ENCODE measurements at regions not wholly inside any gene's neighbourhood (a gene's known extent, or its start where the extent isn't known, plus 50 kb on each side); places are given as distances from the start of the nearest gene placed in this dataset.

- Histone ChIP-seq H3K27me3 (peaks cover 0 to 18% (median 12%) of the 10 kb centered on the region in 7 donors), H3K36me3 (no peaks in the 10 kb centered on the region), H3K4me1 (no peaks in the 10 kb centered on the region), H3K4me3 (no peak overlapping the region), H3K27ac (no peak overlapping the region), H3K9me3 (peaks cover 0 to 7% (median 0%) of the 10 kb centered on the region in 11 donors)
- WGBS, 2 donors, result 28 to 29% methylated on average over 5 of the region's 5 CpGs
- peak; percentile 43 to 86 (median 75) for TF ChIP-seq CTCF (IDR thresholded peaks at IDR 0.05)
- intact Hi-C loops (cut with DNase I), result loop anchor here (1.0 to 10.0 kb wide), 7 partner anchors 307 to 451 kb away; no protein-coding TSS in a partner anchor
- peak in 1 of 8 donors; percentile 35 for ATAC-seq
- DNase-seq, result peak; percentile 49 to 73
Measured at GRCh38 chr7:98745722-98746318, 124.0 kb downstream of the TMEM130 start.

- DNase-seq, result no peak
- Histone ChIP-seq H3K27me3 (peaks cover 0 to 18% (median 12%) of the 10 kb centered on the region in 7 donors), H3K9me3 (peaks cover 0 to 7% (median 0%) of the 10 kb centered on the region in 11 donors), H3K36me3 (no peaks in the 10 kb centered on the region), H3K27ac (no peak overlapping the region), H3K4me3 (no peak overlapping the region), H3K4me1 (no peaks in the 10 kb centered on the region)
- ATAC-seq, result no peak
- intact Hi-C loops (cut with DNase I), result loop anchor here in 5 of 10 donors (5.0 to 10.0 kb wide), 3 partner anchors 313 to 453 kb away; no protein-coding TSS in a partner anchor
- no peak for TF ChIP-seq CTCF (IDR thresholded peaks at IDR 0.05)
- whole genome bisulfite sequencing, 2 donors, result 42 to 50% methylated on average over 1 of the region's 1 CpG
Measured at GRCh38 chr7:98748090-98748489, 121.7 kb downstream of the TMEM130 start.

- WGBS, 2 donors, result 85 to 93% methylated on average over 7 of the region's 7 CpGs
- Histone ChIP-seq H3K27ac (no peak overlapping the region), H3K4me1 (no peaks in the 10 kb centered on the region), H3K9me3 (no peaks in the 10 kb centered on the region), H3K36me3 (no peaks in the 10 kb centered on the region), H3K4me3 (no peak overlapping the region), H3K27me3 (peaks cover 0 to 14% (median 4%) of the 10 kb centered on the region in 7 donors)
- DNase-seq (no peak), ATAC-seq (no peak)
- TF ChIP-seq CTCF (IDR thresholded peaks at IDR 0.05), result no peak
- intact Hi-C loops (cut with DNase I), result loop anchor here in 1 of 10 donors (5.0 kb wide), 1 partner anchor 89 kb away; no protein-coding TSS in a partner anchor
Measured at GRCh38 chr7:98753176-98753575, 116.6 kb downstream of the TMEM130 start.

GRCh38 chr7:98753989-98754479 lies 115.8 kb downstream of the TMEM130 start:
- intact Hi-C loops (cut with DNase I), result loop anchor here in 5 of 10 donors (2.0 to 5.0 kb wide), 3 partner anchors 83 to 88 kb away; no protein-coding TSS in a partner anchor
- ATAC-seq, result peak in 4 of 8 donors; percentile 25 to 43 (median 34)

More at GRCh38 chr7:98753989-98754479, 115.8 kb downstream of the TMEM130 start:
- H3K9me3 ChIP-seq, result no peaks in the 10 kb centered on the region
- H3K4me3 ChIP-seq, result no peak overlapping the region
- no peak for DNase-seq
- no peak for TF ChIP-seq CTCF (IDR thresholded peaks at IDR 0.05)
- peaks cover 0 to 12% (median 0%) of the 10 kb centered on the region in 7 donors for H3K27me3 ChIP-seq
- H3K4me1 ChIP-seq, result no peaks in the 10 kb centered on the region
- H3K36me3 ChIP-seq, result no peaks in the 10 kb centered on the region
- H3K27ac ChIP-seq, result no peak overlapping the region
- 58 to 69% methylated on average over 6 of the region's 6 CpGs for WGBS, 2 donors
